ENCODE measurements at regions not wholly inside any gene's neighbourhood (a gene's known extent, or its start where the extent isn't known, plus 50 kb on each side); places are given as distances from the start of the nearest gene placed in this dataset.

- DNase-seq, result no peak
Observed at GRCh38 chr12:63318313-63318712, 167.3 kb upstream of the AVPR1A start.

GRCh38 chr12:63317880-63318279, 166.9 kb upstream of the AVPR1A start:
- DNase-seq, result no peak

GRCh38 chr12:63317286-63317846, 166.4 kb upstream of the AVPR1A start:
- DNase-seq, result no peak

- no peak for DNase-seq
Observed at GRCh38 chr12:63313139-63313538, 162.1 kb upstream of the AVPR1A start.

GRCh38 chr12:63308671-63309070, 157.7 kb upstream of the AVPR1A start:
- DNase-seq, result no peak

GRCh38 chr12:63307849-63308248, 156.8 kb upstream of the AVPR1A start:
- DNase-seq, result no peak

- no peak for DNase-seq
Observed at GRCh38 chr12:63305901-63306875, 155.2 kb upstream of the AVPR1A start.

GRCh38 chr12:63304887-63305316, 153.9 kb upstream of the AVPR1A start:
- DNase-seq, result no peak

GRCh38 chr12:63302941-63303536, 152.0 kb upstream of the AVPR1A start:
- no peak for DNase-seq

GRCh38 chr12:63302269-63302940, 151.4 kb upstream of the AVPR1A start:
- DNase-seq, result no peak

GRCh38 chr12:63301311-63301710, 150.3 kb upstream of the AVPR1A start:
- no peak for DNase-seq

- no peak for DNase-seq
Observed at GRCh38 chr12:63298386-63298930, 147.5 kb upstream of the AVPR1A start.

- no peak for DNase-seq
Observed at GRCh38 chr12:63294327-63294632, 143.3 kb upstream of the AVPR1A start.

GRCh38 chr12:63292471-63293221, 141.6 kb upstream of the AVPR1A start:
- no peak for DNase-seq

GRCh38 chr12:63276537-63277365, 125.8 kb upstream of the AVPR1A start:
- no peak for DNase-seq

- no peak for DNase-seq
Observed at GRCh38 chr12:63266988-63267387, 116.0 kb upstream of the AVPR1A start.

GRCh38 chr12:63264629-63265028, 113.6 kb upstream of the AVPR1A start:
- DNase-seq, result no peak

- DNase-seq, result no peak
Observed at GRCh38 chr12:63250486-63250885, 99.5 kb upstream of the AVPR1A start.

GRCh38 chr12:63238892-63239291, 87.9 kb upstream of the AVPR1A start:
- no peak for DNase-seq

GRCh38 chr12:63232896-63233295, 81.9 kb upstream of the AVPR1A start:
- DNase-seq, result no peak

GRCh38 chr12:63228853-63229252, 77.9 kb upstream of the AVPR1A start:
- no peak for DNase-seq

All from CD4-positive, alpha-beta T cell treated with Interleukin-1 beta for 1 hour (primary cell).